Fibroblast of skin of right quadriceps (primary cell): ENCODE measurements at regions not wholly inside any gene's neighbourhood (a gene's known extent, or its start where the extent isn't known, plus 50 kb on each side); places are given as distances from the start of the nearest gene placed in this dataset.
A peak's percentile ranks its signal among the peaks of the same experiment; 100 is the strongest.

Experiments
- DNase-seq: peaks from one replicate; pipeline ENCODE4 v3.0.0-alpha.2; 2013

- peak; percentile 9 for DNase-seq
Measured at GRCh38 chr2:83747141-83747540, 711.9 kb downstream of the SUCLG1 start.

- DNase-seq = no peak
Measured at GRCh38 chr2:83744855-83745254, 714.2 kb downstream of the SUCLG1 start.

- peak; percentile 51 for DNase-seq
Measured at GRCh38 chr2:83742117-83742782, 716.8 kb downstream of the SUCLG1 start.

- DNase-seq = peak; percentile 23
Measured at GRCh38 chr2:83730223-83730622, 728.9 kb downstream of the SUCLG1 start.

DNA sequence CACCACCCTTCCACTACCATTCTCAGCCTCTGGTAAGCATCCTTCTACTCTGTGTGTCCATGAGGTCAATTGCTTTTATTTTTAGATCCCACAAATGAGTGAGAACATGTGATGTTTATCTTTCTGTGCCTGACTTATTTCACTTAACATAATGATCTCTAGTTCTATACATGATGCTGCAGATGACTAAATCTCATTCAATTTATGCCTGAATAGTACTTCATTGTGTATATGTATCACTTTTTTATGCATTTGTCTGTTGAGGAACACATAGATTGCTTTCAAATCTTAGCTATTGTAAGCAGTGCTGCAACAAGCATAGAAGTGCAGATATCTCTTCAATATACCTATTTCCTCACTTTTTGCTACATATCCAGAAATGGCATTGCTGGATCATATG lies 733.3 kb downstream of the SUCLG1 start:
- DNase-seq = no peak

DNA sequence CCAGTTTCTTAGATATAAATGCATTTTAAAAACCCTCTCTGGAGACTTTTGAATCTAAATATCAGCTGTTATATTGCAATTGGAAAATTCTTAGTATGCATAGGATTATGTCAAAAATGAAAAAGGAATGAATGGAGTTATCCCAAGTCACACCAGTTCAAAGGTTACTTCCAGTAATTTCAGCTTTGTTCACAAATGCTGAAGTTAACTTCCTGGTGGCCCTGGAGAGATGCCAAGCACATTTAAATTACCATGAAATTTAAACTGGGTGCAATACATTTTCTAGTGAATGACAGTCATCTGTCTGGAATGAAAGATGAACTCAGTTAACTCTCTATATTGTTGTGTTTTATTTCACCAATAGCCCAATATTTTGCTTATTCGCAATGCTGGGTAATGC lies 753.9 kb downstream of the SUCLG1 start:
- no peak for DNase-seq

GRCh38 chr2:83703598-83703997 lies 755.5 kb downstream of the SUCLG1 start:
- DNase-seq = no peak

GRCh38 chr2:83696838-83697237 lies 762.2 kb downstream of the SUCLG1 start:
- no peak for DNase-seq

- no peak for DNase-seq
Measured at GRCh38 chr2:83695530-83695929, 763.5 kb downstream of the SUCLG1 start.

DNA sequence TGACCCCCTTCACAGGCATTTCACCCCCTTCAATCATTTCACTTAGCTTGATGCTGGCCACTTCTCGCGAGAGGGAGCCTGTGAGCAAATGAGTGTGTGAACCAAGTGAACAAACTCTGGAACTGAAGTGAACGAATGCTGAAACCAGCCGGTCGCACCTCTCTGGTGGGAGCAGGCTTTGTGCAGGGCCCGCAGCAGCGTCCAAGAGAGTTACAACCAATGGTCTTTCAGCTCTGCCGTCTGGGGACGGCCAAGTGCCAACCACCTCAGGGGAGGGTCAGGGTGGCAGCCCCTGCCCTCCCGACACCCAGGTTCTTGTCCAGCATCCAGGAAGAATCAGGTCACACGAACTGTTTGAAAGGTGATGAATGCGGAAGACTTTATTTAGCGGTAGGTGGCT lies 764.0 kb downstream of the SUCLG1 start:
- no peak for DNase-seq

- no peak for DNase-seq
Measured at GRCh38 chr2:83689402-83689801, 769.7 kb downstream of the SUCLG1 start.

DNA sequence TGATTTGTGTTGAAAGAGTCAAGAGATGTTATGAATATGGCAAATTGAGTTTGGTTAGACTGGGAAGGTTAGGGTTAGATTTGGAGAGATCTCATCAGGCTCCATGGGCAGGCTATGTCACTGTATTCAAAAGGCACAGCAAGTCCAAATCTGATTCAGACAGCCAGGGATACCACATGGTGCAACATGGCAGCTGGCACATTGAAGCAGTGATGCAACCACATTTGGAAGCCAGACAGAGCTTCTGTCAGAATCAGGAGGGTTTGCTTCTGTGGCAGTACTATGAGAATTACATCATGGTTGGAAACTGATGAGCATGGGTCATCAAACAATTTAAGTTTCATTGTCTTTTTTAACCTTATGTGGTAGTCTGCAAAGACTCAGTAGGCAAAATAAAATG lies 772.2 kb downstream of the SUCLG1 start:
- no peak for DNase-seq

DNA sequence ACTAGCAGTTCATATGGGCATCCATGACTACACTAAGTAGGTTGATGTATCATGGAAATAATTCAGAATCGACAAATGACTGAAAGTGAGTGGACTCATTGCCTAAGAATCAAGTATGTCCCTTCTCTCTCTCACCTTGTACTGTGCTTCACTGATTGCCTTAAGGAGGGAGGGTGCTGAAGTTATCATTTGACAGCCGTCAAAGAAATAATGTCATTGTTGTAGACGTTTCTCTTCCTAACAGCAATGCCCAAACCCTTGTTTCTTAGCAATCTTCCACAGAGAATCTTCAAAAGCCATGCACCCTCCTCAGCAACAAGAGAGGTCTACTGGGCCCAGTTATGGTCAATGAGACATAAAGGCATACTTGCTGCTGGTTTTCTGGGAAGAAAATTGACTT lies 785.0 kb downstream of the SUCLG1 start:
- DNase-seq = no peak

DNA sequence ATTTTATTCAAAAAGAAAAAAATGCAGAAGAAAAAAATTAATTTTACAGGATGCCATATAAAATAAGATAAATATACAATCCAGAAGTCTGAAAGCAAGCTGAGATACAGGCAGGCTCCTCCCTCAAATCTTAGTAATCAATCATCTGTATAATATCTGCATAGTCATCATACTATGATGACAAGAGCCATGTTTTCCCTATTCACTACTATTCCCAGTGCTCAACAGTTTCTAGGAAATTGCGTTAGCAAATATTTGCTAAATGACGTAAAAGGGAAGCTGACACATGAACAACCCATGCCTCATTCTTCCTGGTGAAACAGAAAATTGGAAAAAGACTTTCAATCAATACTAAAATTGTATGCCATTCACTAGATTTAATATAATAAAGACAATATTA lies 793.2 kb downstream of the SUCLG1 start:
- DNase-seq = peak; percentile 90

- DNase-seq = no peak
Measured at GRCh38 chr2:83665154-83665553, 793.9 kb downstream of the SUCLG1 start.

DNA sequence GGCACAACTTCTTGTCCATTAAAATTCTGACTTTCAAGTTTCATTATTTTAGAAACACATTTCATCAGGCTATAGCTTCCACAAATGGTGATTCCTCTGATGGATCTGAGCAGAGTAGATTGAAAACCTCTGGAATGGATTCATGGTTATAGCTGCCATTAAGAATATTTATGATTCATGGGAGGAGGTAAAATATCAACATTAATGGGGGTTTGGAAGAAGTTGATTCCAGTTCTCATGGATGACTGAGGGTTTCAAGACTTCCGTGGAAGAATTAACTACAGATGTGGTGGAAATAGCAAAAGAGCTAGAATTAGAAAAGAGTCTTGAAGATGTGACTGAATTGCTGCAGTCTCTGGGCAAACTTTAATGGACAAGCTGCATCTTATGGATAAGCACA lies 797.4 kb downstream of the SUCLG1 start:
- DNase-seq = peak; percentile 51

- no peak for DNase-seq
Measured at GRCh38 chr2:83654091-83654611, 804.9 kb downstream of the SUCLG1 start.

- peak; percentile 92 for DNase-seq
Measured at GRCh38 chr2:83650898-83651297, 808.2 kb downstream of the SUCLG1 start.

DNA sequence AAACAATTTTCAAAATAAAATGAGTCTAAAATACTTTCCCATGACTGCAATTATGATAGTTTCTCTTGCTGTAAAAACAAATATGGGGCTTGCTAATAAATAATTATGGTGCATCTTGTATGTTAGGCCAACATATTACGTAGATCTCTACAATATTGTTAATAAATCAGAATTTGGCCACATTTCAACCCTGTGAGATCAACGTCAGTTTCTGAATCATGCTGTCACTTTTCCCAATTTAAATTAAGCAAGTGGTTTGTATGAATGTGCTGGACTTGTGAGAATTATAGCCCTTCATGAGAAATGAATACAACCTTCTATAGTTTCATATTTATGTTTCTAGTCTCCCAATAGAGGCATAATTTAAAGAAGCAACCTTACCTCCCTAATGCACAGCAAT lies 808.9 kb downstream of the SUCLG1 start:
- peak; percentile 29 for DNase-seq

DNA sequence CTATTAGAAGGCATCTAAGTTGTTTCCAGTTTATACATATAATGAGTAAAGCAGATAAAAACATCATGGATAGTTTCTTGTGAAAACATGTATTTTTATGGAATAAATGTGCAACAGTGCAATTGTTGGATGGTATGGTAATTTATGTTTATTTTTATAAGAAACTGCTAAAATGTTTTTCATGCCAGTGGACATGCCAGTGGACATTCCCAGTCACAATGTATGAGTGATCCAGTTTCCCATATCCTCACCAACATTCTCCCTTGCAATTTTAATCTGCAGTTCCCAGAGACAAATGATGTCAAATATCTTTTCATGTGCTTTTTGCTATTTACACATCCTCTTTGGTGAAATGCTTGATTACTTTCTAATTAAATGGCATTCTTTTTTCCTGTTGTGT lies 818.6 kb downstream of the SUCLG1 start:
- DNase-seq = no peak

GRCh38 chr2:83633423-83633822 lies 825.7 kb downstream of the SUCLG1 start:
- peak; percentile 86 for DNase-seq

DNA sequence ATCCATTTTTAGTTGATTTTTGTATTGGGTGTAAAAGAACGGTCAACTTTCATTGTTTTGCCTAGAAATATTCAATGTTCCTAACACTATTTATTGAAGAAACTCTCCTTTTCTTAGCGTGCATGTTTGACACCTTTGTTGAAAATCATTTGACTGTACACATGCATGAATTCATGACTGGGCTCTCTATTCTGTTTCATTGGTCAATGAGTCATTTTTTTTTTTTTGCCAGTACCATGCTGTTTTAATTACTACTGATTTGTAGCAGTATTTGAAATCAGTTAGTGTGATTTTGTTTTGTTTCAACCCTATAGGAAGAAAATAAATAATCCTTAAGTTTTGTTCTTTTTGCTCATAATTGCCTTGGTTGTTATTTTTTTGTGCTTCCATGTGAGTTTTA lies 828.7 kb downstream of the SUCLG1 start:
- peak; percentile 48 for DNase-seq

DNA sequence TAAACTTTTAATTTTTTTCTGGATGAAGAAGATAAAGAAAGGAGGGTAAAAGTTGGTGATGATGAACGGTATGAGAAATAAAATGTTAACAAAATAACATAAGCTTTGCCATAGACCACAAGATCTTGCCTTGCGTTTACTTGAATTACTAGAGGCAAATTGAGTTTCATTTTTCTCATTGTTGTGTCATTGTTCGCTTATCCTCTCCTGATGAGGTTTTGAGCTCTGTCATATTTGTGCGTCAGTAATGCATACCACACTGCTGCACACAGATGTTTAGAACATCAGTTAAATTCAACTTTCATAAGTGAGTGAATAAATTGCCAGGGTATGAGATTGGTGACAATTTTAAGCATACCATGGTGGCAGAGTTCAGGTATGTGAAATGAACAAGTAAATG lies 843.6 kb downstream of the SUCLG1 start:
- DNase-seq = peak; percentile 50

- DNase-seq = no peak
Measured at GRCh38 chr2:83613178-83613577, 845.9 kb downstream of the SUCLG1 start.

- no peak for DNase-seq
Measured at GRCh38 chr2:83602753-83603152, 856.3 kb downstream of the SUCLG1 start.
